ENCODE measurements at regions not wholly inside any gene's neighbourhood (a gene's known extent, or its start where the extent isn't known, plus 50 kb on each side); places are given as distances from the start of the nearest gene placed in this dataset.

DNA sequence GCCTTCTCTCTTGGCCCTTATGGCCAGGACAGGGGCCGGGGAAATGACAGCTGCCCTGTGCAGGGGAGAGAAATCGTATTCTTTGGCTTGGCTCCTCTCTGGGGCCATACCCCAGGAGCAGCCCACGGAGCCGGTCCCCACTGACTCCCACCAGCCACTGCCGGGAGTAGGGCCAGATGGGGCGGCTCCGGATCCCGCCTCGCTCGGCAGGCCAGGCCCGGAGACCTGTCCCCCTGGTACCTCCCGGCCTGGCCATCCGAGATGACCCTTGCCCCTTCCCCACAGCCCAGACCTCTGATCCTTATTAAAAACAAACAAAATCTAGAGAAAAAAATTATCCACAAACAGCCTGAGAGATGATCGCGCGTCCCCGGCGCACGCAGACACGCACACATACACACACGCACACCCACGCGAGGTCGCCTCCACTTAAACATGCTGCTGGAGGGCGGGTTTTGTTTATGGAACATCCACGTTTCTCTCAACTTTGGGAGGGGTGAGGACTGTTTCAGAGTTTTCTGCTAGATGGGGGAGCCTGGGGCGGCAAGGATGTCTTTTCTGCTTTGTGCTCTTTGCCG lies 59.1 kb downstream of the IGLL1 start:
- TF ChIP-seq, protein P1, sequence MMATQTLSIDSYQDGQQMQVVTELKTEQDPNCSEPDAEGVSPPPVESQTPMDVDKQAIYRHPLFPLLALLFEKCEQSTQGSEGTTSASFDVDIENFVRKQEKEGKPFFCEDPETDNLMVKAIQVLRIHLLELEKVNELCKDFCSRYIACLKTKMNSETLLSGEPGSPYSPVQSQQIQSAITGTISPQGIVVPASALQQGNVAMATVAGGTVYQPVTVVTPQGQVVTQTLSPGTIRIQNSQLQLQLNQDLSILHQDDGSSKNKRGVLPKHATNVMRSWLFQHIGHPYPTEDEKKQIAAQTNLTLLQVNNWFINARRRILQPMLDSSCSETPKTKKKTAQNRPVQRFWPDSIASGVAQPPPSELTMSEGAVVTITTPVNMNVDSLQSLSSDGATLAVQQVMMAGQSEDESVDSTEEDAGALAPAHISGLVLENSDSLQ (IDR thresholded peaks at IDR 0.05) = no peak
- TF ChIP-seq BHLHE40 (IDR thresholded peaks at IDR 0.05; ENCODE audit: borderline replicate concordance) (no peak), SUZ12 (IDR thresholded peaks at IDR 0.05) (no peak), ELF4 (IDR thresholded peaks at IDR 0.05) (no peak), SP1 (IDR thresholded peaks at IDR 0.05) (no peak), NFRKB (IDR thresholded peaks at IDR 0.05) (no peak), ARNT (IDR thresholded peaks at IDR 0.05) (no peak), TARDBP (IDR thresholded peaks at IDR 0.05) (peak; percentile 41; the same call in 1 of the 2 replicates), FOXM1 (IDR thresholded peaks at IDR 0.05; ENCODE audit: borderline replicate concordance) (no peak), FOXK2 (IDR thresholded peaks at IDR 0.05) (no peak), ZNF384 (IDR thresholded peaks at IDR 0.05) (no peak), FOXA1 (IDR thresholded peaks at IDR 0.05) (no peak), CTBP1 (IDR thresholded peaks at IDR 0.05; ENCODE audit: borderline replicate concordance) (no peak), L3MBTL2 (conservative IDR thresholded peaks at IDR 0.05) (no peak; the same call in 1 of the 2 replicates)
